GM21576 (cell line): ENCODE measurements at regions not wholly inside any gene's neighbourhood (a gene's known extent, or its start where the extent isn't known, plus 50 kb on each side); places are given as distances from the start of the nearest gene placed in this dataset.

Source experiments
- ATAC-seq: cut with Tn5 transposase; IDR thresholded peaks from one replicate; pipeline ENCODE4 v1.9.1; 2021; ENCODE audit warnings: mild to moderate bottlenecking, moderate library complexity; ENCODE audit not compliant: unreplicated experiment

GRCh38 chr3:147046916-147047315 is 359.4 kb downstream of the ZIC4 start:
- ATAC-seq = no peak

- ATAC-seq = no peak
Measured at GRCh38 chr3:147038481-147038880, 367.9 kb downstream of the ZIC4 start.

- no peak for ATAC-seq
Measured at GRCh38 chr3:147034359-147034758, 372.0 kb downstream of the ZIC4 start.

- no peak for ATAC-seq
Measured at GRCh38 chr3:147030274-147030673, 376.1 kb downstream of the ZIC4 start.

- ATAC-seq = no peak
Measured at GRCh38 chr3:147015334-147015733, 391.0 kb downstream of the ZIC4 start.

GRCh38 chr3:147008886-147009285 is 397.5 kb downstream of the ZIC4 start:
- no peak for ATAC-seq

GRCh38 chr3:147008458-147008857 is 397.9 kb downstream of the ZIC4 start:
- no peak for ATAC-seq

- ATAC-seq = no peak
Measured at GRCh38 chr3:147007736-147008245, 398.6 kb downstream of the ZIC4 start.

GRCh38 chr3:147002721-147003120 is 397.6 kb upstream of the PLSCR5 start:
- no peak for ATAC-seq

- ATAC-seq = no peak
Measured at GRCh38 chr3:147000274-147000673, 395.1 kb upstream of the PLSCR5 start.

GRCh38 chr3:146991907-146992306 is 386.8 kb upstream of the PLSCR5 start:
- ATAC-seq = no peak

- no peak for ATAC-seq
Measured at GRCh38 chr3:146975476-146975875, 370.3 kb upstream of the PLSCR5 start.

- ATAC-seq = no peak
Measured at GRCh38 chr3:146975032-146975431, 369.9 kb upstream of the PLSCR5 start.

GRCh38 chr3:146974001-146974400 is 368.9 kb upstream of the PLSCR5 start:
- no peak for ATAC-seq

- ATAC-seq = no peak
Measured at GRCh38 chr3:146972726-146973125, 367.6 kb upstream of the PLSCR5 start.

GRCh38 chr3:146970236-146970635 is 365.1 kb upstream of the PLSCR5 start:
- no peak for ATAC-seq

- no peak for ATAC-seq
Measured at GRCh38 chr3:146969356-146969755, 364.2 kb upstream of the PLSCR5 start.

GRCh38 chr3:146968204-146968651 is 363.1 kb upstream of the PLSCR5 start:
- ATAC-seq = no peak

GRCh38 chr3:146967783-146968182 is 362.6 kb upstream of the PLSCR5 start:
- ATAC-seq = no peak

- ATAC-seq = no peak
Measured at GRCh38 chr3:146966124-146966523, 361.0 kb upstream of the PLSCR5 start.

- no peak for ATAC-seq
Measured at GRCh38 chr3:146953511-146953981, 348.4 kb upstream of the PLSCR5 start.

GRCh38 chr3:146948985-146949384 is 343.8 kb upstream of the PLSCR5 start:
- ATAC-seq = no peak

GRCh38 chr3:146948186-146948585 is 343.0 kb upstream of the PLSCR5 start:
- ATAC-seq = no peak
